ENCODE measurements at regions not wholly inside any gene's neighbourhood (a gene's known extent, or its start where the extent isn't known, plus 50 kb on each side); places are given as distances from the start of the nearest gene placed in this dataset.

DNA sequence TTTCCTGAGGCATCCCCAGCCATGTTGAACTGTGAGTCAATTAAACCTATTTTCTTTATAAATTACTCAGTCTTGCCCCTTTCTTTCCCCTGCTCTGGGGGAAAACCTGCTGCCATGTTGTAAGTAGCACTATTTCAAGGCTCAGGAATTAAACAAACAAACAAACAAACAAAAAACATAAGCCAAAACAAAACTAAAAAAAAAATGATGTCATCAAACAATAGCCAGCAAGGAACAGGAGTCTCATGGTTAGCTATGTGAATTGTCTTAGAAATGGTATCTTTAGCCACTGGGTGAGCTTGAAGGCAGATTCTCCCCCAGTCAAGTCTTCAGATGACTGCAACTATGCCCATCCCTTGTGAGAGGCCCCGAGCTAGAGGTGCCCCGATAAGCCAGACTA, 823.4 kb upstream of the ZEB2 start:
- H3K4me1 ChIP-seq (ENCODE audit: insufficient read depth) = no peaks in the 10 kb centered on the region
- no peak overlapping the region for H3K4me3 ChIP-seq
- Mint-ChIP-seq H3K27ac (no peak overlapping the region), H3K36me3 (ENCODE audit: low read depth) (no peaks in the 10 kb centered on the region), H3K4me3 (no peak overlapping the region), H3K27me3 (ENCODE audit: insufficient read depth, low read depth, poor library complexity) (no peaks in the 10 kb centered on the region), H3K9me3 (no peaks in the 10 kb centered on the region; the same call in 2 of the 3 replicates), H3K4me1 (no peaks in the 10 kb centered on the region)
- H3K79me2 ChIP-seq (replicated peaks; ENCODE audit: insufficient read depth) = no peaks in the 10 kb centered on the region
- no peak overlapping the region for H3K27ac ChIP-seq (ENCODE audit: low read depth)
- no peak overlapping the region for H3K4me2 ChIP-seq
- TF ChIP-seq NANOG (IDR thresholded peaks at IDR 0.05; ENCODE audit: borderline replicate concordance) = no peak
- TF ChIP-seq ZNF462 (CRISPR knock-in tag; IDR thresholded peaks at IDR 0.05) = no peak
- no peak for TF ChIP-seq ETS1 (IDR thresholded peaks at IDR 0.05)
- TF ChIP-seq EZH2 (IDR thresholded peaks at IDR 0.05; ENCODE audit: low read depth, unreplicated experiment) = no peak
- no peak for TF ChIP-seq EZH2phosphoT487 (IDR thresholded peaks at IDR 0.05; ENCODE audit: unreplicated experiment)
- TF ChIP-seq JUNB (IDR thresholded peaks at IDR 0.05; ENCODE audit: unreplicated experiment) = no peak
- TF ChIP-seq ZNF331 (CRISPR knock-in tag; IDR thresholded peaks at IDR 0.05; ENCODE audit: low read depth) = no peak
- no peak for TF ChIP-seq POLR2AphosphoS5 (IDR thresholded peaks at IDR 0.05; ENCODE audit: low read depth)
- no peak for TF ChIP-seq STAT1 (IDR thresholded peaks at IDR 0.05; ENCODE audit: unreplicated experiment)
- TF ChIP-seq, protein P1, sequence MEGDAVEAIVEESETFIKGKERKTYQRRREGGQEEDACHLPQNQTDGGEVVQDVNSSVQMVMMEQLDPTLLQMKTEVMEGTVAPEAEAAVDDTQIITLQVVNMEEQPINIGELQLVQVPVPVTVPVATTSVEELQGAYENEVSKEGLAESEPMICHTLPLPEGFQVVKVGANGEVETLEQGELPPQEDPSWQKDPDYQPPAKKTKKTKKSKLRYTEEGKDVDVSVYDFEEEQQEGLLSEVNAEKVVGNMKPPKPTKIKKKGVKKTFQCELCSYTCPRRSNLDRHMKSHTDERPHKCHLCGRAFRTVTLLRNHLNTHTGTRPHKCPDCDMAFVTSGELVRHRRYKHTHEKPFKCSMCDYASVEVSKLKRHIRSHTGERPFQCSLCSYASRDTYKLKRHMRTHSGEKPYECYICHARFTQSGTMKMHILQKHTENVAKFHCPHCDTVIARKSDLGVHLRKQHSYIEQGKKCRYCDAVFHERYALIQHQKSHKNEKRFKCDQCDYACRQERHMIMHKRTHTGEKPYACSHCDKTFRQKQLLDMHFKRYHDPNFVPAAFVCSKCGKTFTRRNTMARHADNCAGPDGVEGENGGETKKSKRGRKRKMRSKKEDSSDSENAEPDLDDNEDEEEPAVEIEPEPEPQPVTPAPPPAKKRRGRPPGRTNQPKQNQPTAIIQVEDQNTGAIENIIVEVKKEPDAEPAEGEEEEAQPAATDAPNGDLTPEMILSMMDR (conservative IDR thresholded peaks at IDR 0.05; ENCODE audit: low read depth in 2 of 2) = no peak
- no peak for TF ChIP-seq REST (IDR thresholded peaks at IDR 0.05; ENCODE audit: unreplicated experiment)
- TF ChIP-seq CREB1 (CRISPR knock-in tag; IDR thresholded peaks at IDR 0.05; ENCODE audit: low read depth) = no peak
- TF ChIP-seq ZNF114 (CRISPR knock-in tag; IDR thresholded peaks at IDR 0.05) = no peak
- H3K27me3 ChIP-seq (ENCODE audit: insufficient read depth) = no peaks in the 10 kb centered on the region
- ATAC-seq (no peak), DNase-seq (ENCODE audit: low spot score) (no peak)
- H3K9me2 ChIP-seq (ENCODE audit: insufficient read depth) = 0 out of 2 replicates have a peak, but pooled peaks cover 3% of the 10 kb centered on the region
- H4K20me1 ChIP-seq (replicated peaks; ENCODE audit: insufficient read depth) = no peaks in the 10 kb centered on the region
- H3K36me3 ChIP-seq (ENCODE audit: insufficient read depth) = no peaks in the 10 kb centered on the region
- H3F3A ChIP-seq (replicated peaks; ENCODE audit: low read depth) = no peaks in the 10 kb centered on the region
- H2AFZ ChIP-seq = no peak overlapping the region

Data from GM23338 (cell line).